ENCODE measurements at regions not wholly inside any gene's neighbourhood (a gene's known extent, or its start where the extent isn't known, plus 50 kb on each side); places are given as distances from the start of the nearest gene placed in this dataset.
"Not testable (repeated sequence)": the region's sequence is repeated elsewhere in the genome, so short reads cannot be mapped to it uniquely, and the experiment has no call there.

DNA sequence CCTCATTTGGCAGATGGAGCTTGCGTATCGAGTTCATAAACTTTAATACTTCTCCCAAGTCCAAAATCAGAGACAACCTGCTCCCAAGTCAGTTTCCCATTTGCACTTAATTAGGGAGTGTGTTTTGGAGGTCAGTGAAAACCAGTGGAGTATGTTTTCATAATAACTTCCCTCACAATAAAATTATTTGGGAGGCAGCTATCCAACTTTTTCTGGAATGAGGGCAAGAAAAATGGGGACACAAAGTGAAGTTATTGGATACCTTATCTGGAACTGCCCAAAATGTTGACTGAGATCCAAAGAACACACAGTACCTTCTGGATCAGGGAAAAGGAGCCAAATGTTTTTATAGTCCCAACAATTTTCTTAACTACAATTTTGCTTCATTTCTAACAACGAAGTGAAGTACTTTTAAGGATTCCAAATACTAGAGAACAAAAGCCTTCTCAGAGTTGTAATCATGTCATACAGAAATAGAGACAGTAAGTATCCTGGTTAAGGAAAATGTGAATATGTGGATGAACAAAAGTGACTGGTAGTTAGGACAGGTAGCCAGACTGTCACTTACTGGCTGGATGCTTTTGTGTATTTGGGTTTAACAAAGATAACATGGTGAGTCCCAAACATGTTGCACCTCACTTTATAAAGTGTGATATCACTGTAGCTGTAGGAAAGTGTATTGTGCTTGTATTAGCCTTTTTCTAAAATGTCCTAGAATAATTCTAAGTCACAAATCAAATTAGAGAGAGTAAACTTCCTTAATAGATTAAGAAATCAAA is 325.0 kb downstream of the HLX start:
- DNase-seq = no peak

DNA sequence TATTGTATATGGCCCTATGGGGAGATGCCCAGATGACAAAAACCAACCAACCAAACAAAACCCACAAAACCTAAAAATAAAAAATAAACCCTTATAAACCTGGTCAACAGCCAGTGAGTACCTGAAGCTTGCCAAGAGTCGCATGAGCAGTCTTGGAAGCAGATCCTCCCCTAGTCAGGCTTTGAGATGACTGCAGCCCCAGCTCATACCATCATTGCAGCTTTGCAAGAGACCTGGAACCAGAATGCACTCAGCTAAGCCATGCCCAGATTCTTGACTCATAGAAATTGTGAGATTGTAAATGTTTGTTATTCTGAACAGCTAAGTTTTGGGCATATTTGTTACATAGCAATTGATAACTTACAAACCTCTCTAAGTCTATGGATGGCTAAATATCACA is 326.8 kb downstream of the HLX start:
- DNase-seq = no peak

DNA sequence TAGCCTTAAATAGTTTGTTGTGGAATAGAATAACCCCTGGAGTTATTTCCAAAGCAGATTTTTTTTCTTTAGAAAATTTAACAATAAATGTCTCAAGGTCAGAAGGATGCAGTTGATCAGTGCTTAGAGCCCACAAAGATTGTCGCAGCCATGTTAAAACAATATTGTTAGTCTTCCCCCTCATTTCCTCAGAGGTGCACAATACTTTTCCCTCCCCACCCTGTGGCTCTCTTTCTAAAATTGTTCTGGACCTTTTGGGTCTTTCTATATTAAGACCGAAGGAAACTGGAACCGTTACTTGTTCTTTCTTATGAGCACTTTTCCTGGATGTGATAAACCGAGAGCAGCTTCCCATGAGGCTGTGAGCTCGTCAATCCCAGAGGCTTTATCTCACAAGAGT is 333.7 kb downstream of the HLX start:
- no peak for DNase-seq

DNA sequence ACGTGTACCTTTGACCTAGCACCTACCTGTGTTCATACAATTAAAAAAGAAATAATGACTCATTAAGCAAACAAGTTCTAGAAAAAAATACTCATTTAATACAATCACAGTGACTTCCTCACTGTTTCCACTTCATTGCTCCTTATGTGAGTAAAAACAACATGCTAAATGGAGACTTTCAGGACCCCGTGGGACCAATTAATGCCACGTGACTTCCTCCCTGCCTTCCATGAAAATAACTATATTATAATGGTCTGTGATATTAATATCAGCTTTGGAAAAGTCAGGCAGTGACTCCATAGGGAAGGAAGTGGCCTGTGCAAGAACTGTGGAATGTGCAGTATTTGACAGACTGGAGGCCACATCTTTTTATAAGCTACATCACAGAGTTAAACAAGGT is 337.8 kb downstream of the HLX start:
- DNase-seq = peak; percentile 11

DNA sequence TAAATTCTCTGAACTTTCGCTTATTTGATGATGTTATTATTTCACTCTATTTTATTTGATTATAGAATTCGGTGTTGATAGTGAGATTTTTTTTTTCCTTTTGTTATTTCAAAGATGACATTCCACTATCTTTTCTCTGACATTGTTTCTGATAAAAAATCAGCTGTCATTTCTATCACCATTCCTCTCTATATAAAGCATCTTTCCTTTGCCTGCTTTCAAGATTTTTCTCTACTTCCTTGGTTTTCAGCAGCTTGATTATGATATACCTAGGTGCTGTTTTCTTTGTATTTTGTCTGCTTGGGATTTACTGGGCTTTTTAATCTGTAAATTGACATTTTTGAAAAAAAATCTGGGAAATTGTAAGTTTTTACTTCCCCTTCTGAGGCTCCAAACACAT is 344.0 kb downstream of the HLX start:
- DNase-seq = no peak

DNA sequence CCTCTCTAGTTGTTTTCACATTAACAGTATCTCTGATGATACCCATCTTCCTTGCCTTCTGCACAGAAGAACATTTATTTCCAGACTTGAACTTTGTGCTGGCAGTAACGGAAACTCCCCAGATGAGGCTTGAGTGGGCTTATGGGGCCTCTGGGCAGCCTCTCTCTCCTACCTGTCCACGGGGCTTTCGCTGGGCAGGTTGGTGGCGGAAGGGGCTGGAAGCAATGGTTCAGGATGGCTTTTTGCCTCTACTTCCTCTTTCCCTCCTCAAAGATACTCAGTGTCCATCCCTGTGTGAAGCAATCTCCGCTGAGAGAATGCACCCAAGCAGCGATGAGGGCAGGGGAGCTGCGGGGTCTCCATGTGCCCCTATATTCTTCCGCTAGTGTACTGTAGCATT is 348.2 kb downstream of the HLX start:
- DNase-seq = no peak

DNA sequence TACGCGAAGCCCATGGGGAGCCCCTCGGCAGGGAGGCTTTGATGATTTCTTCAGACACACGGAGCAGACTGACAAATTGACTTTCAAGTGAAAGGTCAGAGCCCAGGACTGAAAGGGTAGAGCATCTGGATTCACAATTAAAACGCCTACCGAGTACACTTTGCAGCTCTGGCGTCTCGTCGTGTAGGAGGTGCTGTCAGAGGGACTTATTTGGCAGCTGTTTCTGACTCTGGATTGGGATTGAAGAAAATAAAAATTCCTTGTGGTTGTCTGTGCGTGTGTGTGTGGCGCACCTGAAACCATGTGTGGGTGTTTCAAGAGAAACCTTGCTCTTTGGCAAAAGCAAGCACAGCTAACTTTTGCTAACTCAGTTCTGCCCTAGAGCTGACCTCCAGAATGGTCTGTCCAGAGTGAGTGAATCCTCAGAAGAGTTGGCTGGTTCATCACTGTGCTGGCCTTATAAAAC is 348.7 kb downstream of the HLX start:
- DNase-seq = peak; percentile 23

DNA sequence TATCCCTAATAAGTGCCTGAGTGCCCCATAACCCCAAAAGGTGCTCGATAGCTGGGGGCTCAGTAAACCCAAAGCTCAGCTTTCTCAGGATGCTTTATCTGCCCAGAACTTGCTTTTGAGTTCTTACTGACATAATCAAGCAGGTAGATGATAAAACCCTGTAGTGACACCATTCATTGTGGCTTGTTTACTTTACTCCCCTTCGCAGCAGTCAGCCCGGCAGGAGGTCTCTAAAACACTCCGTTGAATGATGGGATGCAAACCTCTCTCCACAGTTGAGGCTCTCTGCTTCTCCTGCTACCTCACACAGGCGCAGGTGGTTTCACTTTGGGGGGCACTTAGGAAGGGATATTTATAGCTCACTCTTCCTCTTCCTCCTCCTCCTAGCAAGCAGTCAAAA is 349.4 kb downstream of the HLX start:
- peak; percentile 86 for DNase-seq

DNA sequence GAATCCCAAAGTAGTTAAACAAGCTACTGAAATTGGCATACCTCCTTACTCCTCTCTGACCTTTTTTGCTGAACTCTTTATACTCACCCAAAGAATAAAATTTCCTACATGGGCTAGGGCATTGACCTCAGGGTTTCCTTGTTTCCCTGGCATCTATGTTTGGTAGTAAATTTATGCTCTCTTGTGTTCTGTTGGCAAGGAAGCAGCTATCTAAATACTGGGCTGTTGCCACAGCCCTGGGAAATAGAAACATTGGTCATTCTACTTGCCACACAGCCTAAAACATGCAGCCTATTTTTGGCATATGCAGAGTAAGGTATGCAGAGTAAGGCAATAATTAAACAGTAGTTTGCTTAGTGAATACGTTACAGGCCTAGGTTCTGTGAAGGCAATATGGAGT is 351.4 kb downstream of the HLX start:
- DNase-seq = no peak

DNA sequence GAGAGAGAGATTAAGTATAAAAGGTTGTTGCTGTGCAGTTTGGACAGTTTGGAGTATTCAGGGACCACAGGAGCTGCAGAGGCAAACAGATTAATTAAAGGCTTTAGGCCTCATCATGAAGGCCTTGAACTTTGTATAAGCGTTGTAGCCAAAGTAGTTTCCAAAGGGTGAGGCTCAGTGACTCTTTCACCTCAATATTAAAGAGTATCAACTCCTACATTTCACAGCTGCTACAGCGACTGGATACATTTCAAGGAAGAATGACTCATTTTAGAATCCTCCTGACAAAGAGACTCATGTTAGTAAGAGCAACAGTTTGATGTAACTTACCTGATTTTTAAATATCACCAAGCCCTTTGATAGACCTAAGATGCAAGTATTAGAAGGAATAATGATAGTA is 355.5 kb downstream of the HLX start:
- no peak for DNase-seq

DNA sequence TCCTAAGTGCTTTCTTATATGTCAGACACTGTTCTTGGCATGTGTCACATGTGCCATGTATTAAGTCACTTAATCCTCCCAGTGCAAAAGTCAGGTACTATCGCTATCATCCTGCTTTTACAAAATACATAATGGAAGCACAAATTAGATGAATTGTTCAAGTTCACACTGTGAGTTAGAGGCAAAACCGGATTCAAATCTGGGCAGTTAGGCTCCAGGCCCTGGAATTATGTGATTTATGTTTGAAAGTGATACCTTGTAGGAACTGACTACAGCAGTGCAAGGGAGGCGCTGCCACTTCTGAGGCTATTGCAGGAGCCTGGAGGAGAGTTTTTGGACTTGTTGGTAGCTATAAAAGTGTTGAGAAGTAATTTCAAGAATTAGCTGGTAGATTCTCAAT is 358.3 kb downstream of the HLX start:
- no peak for DNase-seq

DNA sequence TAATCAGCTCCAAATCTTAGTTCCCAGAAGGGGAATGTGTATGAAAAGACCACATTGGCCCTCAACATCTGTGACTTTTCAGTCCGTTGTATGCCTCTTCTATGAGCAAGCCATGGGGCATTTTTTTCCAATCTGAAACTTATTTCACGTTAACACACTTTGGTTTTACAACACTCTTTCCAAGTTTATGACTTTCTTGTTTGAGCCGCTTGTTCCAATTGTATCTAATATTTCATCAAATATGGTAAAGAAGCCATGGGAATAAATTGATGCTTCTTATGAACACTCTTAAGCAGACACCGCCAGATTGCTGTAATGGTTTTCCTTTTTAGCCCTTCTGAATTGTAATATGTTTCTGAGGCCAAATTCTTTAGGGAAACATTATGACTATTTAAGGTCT is 359.9 kb downstream of the HLX start:
- DNase-seq = no peak

DNA sequence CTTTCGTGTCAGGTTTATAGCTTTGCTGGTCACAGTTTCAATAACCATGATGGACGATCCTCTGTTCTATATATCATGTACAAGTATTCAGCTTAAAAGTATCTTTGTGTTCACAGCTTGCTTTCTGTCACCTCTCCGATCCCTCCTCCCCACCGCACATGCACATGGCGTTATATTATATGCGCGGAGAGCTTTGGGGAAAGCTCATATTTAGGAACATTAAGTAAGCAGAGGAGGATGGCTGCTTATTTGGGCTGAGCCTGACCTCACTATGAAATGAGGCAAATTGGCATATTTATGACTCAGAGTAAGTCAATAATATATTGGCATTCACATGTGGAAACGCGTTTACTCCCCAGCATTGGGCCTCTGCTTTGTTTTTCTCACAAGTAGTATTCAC is 360.5 kb downstream of the HLX start:
- no peak for DNase-seq

DNA sequence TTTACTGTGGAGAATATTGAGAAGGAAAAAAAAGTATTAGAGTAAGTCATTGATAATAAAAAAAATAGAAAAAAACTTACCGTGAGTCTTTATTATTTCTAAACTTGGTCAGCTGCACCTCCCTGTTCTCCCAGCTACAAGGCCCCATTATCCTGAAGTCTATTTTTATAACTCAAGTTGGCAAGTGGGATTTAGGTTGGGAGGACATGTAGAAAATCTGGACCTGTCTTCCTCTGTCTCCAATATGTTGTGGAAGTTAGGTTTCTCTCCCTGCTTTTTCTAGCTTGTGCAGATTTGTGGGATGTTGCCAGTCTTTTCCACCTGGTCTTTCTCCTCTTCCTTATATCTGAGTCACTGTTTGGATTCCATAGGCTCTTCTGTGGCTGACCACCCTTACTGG is 361.4 kb downstream of the HLX start:
- DNase-seq = no peak

DNA sequence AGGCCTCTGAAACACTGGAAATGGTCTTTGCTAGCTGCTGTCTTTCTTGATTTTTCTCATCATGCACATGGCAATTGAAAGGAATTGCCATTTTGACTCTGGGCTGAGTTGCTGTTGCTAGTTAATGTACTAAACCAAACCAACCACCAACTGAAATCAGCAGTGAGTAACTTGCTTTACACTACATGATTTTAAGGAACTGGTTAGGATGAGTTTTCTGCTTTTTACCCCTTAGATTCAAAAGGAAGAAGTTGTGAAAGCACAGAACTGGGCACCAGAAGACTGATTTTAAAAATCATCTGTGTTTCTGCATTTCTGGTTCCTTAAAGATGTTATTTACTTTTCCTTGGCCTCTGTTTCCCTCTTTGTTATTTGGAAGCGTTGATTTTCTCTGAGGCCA is 361.9 kb downstream of the HLX start:
- DNase-seq = no peak

DNA sequence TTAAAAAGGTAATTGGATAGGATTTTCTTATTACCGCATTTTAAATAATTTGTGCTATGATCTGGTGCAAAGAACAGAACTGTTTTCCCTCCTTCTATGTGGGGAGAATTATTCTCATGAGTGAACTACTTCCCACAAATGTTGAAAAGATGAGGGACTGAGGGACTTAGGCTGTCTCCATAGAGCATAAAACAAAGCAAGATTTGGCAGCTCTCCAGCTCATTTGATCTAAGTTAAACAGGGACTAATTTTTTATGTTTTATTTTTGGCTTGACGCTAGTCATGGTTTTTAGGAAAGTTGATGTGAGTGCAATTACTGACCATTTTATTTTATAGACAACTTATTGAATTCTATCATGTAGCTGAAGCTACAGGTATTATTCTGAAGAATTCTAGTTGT is 362.3 kb downstream of the HLX start:
- no peak for DNase-seq

DNA sequence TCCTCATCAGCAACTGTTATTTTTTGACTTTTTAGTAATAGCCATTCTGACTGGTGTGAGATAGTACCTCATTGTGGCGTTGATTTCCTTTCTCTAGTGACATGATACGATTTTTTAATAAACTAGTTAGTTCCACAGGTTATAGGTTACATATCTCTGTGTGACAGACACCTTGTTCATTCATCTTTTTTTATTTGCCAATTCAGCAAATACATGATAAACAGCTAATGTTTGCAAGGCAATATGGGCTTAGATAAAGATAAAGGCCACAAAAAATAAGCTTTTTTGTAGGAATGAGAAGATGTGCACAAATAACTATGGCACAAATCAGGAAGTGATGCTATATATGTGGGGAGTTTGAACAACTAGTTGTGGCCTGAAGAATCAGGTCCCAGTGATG is 366.8 kb downstream of the HLX start:
- DNase-seq = no peak

DNA sequence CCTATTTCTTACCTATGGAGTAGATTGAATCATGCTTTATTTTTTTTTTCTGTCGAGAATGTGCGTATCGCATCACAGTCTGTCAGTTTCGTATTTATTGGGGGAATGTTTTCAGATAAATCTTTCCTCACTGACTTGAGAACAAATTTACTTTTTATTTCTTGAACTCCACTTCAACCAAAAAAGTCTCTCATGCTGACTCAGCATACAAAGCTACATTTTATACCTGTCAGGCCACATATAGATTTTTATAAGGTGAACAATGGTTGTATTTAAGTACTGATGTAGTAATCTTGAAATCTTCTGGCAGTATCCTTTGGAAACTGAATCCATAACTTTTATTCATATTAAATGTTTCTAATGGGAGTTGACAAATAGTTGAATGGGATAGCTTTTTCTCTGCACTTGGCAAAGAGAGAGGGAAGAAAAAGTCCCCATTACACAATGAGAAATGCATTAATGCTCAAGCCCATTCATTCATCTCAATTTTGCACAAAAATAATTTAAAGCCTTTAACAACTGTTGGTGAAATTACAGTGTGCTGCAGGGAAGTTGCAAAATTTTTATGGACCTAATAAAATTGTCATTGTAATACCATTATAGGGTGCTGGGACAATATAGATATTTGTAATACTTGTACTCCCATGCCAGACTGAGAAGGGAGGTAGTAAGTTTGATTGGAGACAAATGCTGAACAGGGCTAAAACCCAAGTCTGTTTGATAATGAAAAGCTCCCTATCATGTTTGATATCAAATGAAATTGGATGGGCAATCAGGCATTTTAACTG is 367.6 kb downstream of the HLX start:
- no peak for DNase-seq

DNA sequence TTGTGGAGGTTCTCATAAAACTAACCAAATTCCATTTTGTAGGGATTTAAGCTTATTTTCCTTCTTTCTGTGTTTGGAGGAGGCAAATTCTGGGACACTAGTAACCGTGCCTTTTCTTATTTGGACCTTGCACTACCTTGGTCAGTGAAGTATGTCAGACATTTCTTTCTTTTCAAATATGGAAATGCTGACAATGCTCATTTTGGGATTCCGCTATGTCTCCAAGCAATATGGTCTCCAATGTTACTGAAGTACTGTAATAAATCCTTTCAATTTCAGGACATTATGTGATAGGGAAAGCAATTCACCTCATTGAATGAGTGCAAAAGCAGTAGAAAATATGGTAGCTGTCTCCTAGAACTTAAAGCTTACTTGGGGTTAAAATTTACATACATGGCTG is 372.3 kb downstream of the HLX start:
- no peak for DNase-seq

DNA sequence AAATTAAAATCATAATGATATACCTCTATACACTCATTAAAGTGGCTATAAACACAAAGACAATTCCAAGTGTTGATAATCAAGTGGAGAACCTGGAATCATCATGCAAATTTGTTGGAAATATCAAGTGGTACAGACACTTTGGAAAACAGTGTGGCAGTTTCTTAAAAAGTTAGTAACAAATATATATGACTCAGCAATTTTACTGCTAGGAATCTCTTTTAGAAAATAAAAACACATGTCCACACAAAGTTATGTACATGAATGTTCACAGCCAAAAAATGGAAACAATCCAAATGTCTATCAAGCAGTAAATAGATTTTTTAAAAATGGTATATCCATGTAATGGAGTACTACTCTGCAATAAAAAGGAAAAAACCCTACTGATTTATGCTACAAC is 375.6 kb downstream of the HLX start:
- no peak for DNase-seq

DNA sequence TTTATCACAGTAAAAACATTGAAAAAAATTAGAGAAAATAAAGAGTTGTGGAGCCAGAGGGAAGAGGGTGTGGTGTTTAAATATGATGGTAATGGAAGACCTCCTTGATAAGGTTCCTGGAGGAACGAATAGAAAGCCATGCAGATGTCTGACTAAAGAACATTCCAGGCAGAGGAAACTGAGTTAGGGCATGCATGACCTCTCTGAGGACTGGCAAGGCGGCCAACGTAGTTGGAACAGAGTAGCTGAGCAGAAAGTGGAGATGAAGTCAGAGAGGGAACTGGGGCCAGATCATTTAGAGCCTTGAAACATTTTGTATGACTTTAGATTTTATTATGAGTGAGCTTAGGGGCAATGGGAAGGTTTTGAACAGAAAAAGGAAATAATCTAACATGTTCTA is 377.5 kb downstream of the HLX start:
- no peak for DNase-seq

DNA sequence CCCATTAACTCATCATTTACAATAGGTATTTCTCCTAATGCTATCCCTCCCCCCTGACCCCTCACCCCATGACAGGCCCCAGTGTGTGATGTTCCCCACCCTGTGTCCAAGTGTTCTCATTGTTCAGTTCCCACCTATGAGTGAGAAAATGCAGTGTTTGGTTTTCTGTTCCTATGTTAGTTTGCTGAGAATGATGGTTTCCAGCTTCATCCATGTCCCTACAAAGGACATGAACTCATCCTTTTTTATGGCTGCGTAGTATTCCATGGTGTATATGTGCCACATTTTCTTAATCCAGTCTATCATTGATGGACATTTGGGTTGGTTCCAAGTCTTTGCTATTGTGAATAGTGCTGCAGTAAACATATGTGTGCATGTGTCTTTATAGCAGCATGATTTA is 378.3 kb downstream of the HLX start:
- not testable (repeated sequence) for DNase-seq

DNA sequence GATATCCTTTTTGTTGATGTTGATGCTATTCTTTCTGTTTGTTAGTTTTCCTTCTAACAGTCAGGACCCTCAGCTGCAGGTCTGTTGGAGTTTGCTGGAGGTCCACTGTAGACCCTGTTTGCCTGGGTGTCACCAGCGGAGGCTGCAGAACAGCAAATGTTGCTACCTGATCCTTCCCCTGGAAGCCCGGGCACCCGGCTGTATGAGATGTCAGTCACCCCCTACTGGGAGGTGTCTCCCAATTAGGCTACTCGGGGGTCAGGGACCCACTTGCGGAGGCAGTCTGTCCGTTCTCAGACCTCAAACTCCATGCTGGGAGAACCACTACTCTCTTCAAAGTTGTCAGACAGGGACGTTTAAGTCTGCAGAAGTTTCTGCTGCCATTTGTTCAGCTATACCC is 383.4 kb downstream of the HLX start:
- not testable (repeated sequence) for DNase-seq
